ENCODE measurements at regions not wholly inside any gene's neighbourhood (a gene's known extent, or its start where the extent isn't known, plus 50 kb on each side); places are given as distances from the start of the nearest gene placed in this dataset.

DNA sequence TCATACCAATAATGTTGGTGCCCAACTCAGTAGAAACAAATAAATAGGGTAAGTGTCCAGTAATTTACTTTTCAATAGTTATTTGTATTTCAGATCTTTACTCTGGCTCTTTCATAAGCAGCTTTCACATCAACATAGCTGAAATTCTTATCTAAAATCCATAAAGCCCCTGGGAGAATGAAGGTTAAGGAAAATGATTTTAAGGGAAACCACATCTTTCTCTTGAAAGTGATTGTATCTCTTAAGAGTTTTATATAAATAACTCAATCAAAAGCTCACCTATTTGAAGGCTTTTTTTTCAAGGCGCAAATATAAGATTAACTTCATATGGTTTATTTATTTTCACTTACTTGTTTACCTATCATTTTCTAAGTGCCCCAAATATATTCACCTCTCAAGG, 324.4 kb downstream of the HGF start:
- TF ChIP-seq ZNF136 (CRISPR knock-in tag; IDR thresholded peaks at IDR 0.05; ENCODE audit: low read depth) (no peak), ZNF441 (CRISPR knock-in tag; IDR thresholded peaks at IDR 0.05; ENCODE audit: borderline replicate concordance) (no peak), ZNF44 (CRISPR knock-in tag; IDR thresholded peaks at IDR 0.05) (no peak), HNF4G (IDR thresholded peaks at IDR 0.05; ENCODE audit: borderline replicate concordance, low read depth, low read length) (no peak), HNF4G (CRISPR knock-in tag; IDR thresholded peaks at IDR 0.05; ENCODE audit: borderline replicate concordance, low read depth) (no peak), ARHGAP35 (CRISPR knock-in tag; IDR thresholded peaks at IDR 0.05; ENCODE audit: borderline replicate concordance) (no peak), ZNF564 (CRISPR knock-in tag; IDR thresholded peaks at IDR 0.05) (no peak), ISL2 (CRISPR knock-in tag; IDR thresholded peaks at IDR 0.05) (no peak), ZNF563 (CRISPR knock-in tag; IDR thresholded peaks at IDR 0.05) (no peak), ZNF776 (CRISPR knock-in tag; IDR thresholded peaks at IDR 0.05) (no peak), ZBTB7B (CRISPR knock-in tag; IDR thresholded peaks at IDR 0.05) (no peak), ZNF260 (CRISPR knock-in tag; IDR thresholded peaks at IDR 0.05; ENCODE audit: borderline replicate concordance, low read depth) (no peak)
- TF ChIP-seq, protein P1, sequence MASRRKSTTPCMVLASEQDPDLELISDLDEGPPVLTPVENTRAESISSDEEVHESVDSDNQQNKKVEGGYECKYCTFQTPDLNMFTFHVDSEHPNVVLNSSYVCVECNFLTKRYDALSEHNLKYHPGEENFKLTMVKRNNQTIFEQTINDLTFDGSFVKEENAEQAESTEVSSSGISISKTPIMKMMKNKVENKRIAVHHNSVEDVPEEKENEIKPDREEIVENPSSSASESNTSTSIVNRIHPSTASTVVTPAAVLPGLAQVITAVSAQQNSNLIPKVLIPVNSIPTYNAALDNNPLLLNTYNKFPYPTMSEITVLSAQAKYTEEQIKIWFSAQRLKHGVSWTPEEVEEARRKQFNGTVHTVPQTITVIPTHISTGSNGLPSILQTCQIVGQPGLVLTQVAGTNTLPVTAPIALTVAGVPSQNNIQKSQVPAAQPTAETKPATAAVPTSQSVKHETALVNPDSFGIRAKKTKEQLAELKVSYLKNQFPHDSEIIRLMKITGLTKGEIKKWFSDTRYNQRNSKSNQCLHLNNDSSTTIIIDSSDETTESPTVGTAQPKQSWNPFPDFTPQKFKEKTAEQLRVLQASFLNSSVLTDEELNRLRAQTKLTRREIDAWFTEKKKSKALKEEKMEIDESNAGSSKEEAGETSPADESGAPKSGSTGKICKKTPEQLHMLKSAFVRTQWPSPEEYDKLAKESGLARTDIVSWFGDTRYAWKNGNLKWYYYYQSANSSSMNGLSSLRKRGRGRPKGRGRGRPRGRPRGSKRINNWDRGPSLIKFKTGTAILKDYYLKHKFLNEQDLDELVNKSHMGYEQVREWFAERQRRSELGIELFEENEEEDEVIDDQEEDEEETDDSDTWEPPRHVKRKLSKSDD (CRISPR knock-in tag; IDR thresholded peaks at IDR 0.05; ENCODE audit: low read depth), result no peak
- TF ChIP-seq, protein P2, sequence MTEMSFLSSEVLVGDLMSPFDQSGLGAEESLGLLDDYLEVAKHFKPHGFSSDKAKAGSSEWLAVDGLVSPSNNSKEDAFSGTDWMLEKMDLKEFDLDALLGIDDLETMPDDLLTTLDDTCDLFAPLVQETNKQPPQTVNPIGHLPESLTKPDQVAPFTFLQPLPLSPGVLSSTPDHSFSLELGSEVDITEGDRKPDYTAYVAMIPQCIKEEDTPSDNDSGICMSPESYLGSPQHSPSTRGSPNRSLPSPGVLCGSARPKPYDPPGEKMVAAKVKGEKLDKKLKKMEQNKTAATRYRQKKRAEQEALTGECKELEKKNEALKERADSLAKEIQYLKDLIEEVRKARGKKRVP (CRISPR knock-in tag; IDR thresholded peaks at IDR 0.05), result no peak
- TF ChIP-seq, protein P3, sequence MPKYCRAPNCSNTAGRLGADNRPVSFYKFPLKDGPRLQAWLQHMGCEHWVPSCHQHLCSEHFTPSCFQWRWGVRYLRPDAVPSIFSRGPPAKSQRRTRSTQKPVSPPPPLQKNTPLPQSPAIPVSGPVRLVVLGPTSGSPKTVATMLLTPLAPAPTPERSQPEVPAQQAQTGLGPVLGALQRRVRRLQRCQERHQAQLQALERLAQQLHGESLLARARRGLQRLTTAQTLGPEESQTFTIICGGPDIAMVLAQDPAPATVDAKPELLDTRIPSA (CRISPR knock-in tag; IDR thresholded peaks at IDR 0.05; ENCODE audit: borderline replicate concordance), result no peak
- TF ChIP-seq, protein P4, sequence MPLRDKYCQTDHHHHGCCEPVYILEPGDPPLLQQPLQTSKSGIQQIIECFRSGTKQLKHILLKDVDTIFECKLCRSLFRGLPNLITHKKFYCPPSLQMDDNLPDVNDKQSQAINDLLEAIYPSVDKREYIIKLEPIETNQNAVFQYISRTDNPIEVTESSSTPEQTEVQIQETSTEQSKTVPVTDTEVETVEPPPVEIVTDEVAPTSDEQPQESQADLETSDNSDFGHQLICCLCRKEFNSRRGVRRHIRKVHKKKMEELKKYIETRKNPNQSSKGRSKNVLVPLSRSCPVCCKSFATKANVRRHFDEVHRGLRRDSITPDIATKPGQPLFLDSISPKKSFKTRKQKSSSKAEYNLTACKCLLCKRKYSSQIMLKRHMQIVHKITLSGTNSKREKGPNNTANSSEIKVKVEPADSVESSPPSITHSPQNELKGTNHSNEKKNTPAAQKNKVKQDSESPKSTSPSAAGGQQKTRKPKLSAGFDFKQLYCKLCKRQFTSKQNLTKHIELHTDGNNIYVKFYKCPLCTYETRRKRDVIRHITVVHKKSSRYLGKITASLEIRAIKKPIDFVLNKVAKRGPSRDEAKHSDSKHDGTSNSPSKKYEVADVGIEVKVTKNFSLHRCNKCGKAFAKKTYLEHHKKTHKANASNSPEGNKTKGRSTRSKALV (CRISPR knock-in tag; IDR thresholded peaks at IDR 0.05), result no peak
- no peak for DNase-seq (ENCODE audit: low spot score)
- Histone ChIP-seq H3K9me3 (ENCODE audit: low read length) (no peaks in the 10 kb centered on the region), H3K27me3 (ENCODE audit: control insufficient read depth in 1 of 2, insufficient read depth in 2 of 2, low read length in 2 of 2) (no peaks in the 10 kb centered on the region), H3K4me1 (ENCODE audit: insufficient read depth, low read length) (no peaks in the 10 kb centered on the region), H2AFZ (ENCODE audit: low read length) (no peak overlapping the region), H3K79me2 (ENCODE audit: insufficient read depth, low read length) (no peaks in the 10 kb centered on the region), H3K36me3 (replicated peaks in 1 of 2; ENCODE audit: control insufficient read depth in 1 of 2, insufficient read depth in 2 of 2, low read length in 2 of 2) (no peaks in the 10 kb centered on the region), H3K4me3 (replicated peaks in 1 of 3; ENCODE audit: insufficient read depth in 1 of 3, low read depth in 2 of 3, low read length in 3 of 3) (no peak overlapping the region), H3K27ac (ENCODE audit: extremely low read length, insufficient read depth, low read length) (no peak overlapping the region), H3K4me2 (ENCODE audit: low read depth, low read length) (no peak overlapping the region), H3K9ac (ENCODE audit: insufficient read depth, low read depth, low read length) (no peak overlapping the region), H4K20me1 (ENCODE audit: insufficient read depth, low read length) (no peaks in the 10 kb centered on the region)
- intact Hi-C loops (cut with micrococcal nuclease; ENCODE audit: unreplicated experiment) (loop anchor here (5.0 kb wide), 1 partner anchor 528 kb away; the partner anchor contains the start of gene SEMA3C), in situ Hi-C loops (cut with HindIII; ENCODE audit: extremely low pct_ligation_motif_present, low pct_unique_long_range_greater_than_20kb) (loop anchor here (5.0 kb wide), 1 partner anchor 743 kb away; no protein-coding TSS in a partner anchor)
- WGBS (ENCODE audit: low lambda C conversion rate), result 0% methylated on average over 1 of the region's 1 CpG
- POLR2A ChIA-PET, result no interaction called here
- FAIRE-seq, result no peak
- CTCF ChIA-PET (ENCODE audit: low intra/inter-chr PET ratio, low total read pairs), result no interaction called here
- no peak for ATAC-seq
- no TSS peak for BruUV-seq (replicated peaks)

All from HepG2 (cell line).